ENCODE measurements at regions not wholly inside any gene's neighbourhood (a gene's known extent, or its start where the extent isn't known, plus 50 kb on each side); places are given as distances from the start of the nearest gene placed in this dataset.

GRCh38 chr11:86861810-86862209 is 61.5 kb downstream of the PRSS23 start:
- Histone ChIP-seq H3K4me3 (ENCODE audit: low read depth, low read length) (no peak overlapping the region), H3K36me3 (ENCODE audit: control insufficient read depth, insufficient read depth, low read length) (no peaks in the 10 kb centered on the region), H3K27me3 (ENCODE audit: control insufficient read depth, insufficient read depth, low read length) (no peaks in the 10 kb centered on the region)
- POLR2A ChIA-PET, result no interaction called here
- CTCF ChIA-PET, result no interaction called here
- TF ChIP-seq CTCF (IDR thresholded peaks at IDR 0.05; ENCODE audit: insufficient read depth, low read depth, low read length), result no peak
- no peak for DNase-seq (ENCODE audit: low read depth)

DNA sequence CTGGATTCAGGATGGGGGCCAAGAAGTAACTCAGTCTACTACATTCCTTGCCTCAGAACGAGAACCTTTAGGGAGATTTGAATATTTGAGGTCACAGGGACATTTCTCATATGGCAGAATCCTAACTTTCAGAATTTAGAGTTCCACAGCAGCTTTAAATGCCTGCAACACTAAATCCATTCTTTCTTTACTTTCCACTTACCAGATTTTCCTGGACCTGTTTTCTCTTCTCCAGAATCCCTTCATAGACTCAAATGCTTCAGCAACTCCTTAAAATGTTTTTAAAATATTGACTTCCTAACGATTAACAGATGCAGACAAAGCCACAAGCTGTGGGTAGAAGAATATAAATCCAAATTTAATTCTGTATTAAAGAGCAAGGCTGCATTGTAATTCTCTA is 63.1 kb downstream of the PRSS23 start:
- CTCF ChIA-PET, result interaction anchor here (12.1 kb wide), 1 partner anchor 56 kb away, joined by 206 read pairs; no protein-coding TSS in a partner anchor
- no peak for DNase-seq (ENCODE audit: low read depth)
- H3K4me3 ChIP-seq (ENCODE audit: low read depth, low read length), result no peak overlapping the region
- POLR2A ChIA-PET, result interaction anchor here (0.6 kb wide), 1 partner anchor 171 kb away, joined by 3 read pairs; no protein-coding TSS in a partner anchor
- no peaks in the 10 kb centered on the region for H3K27me3 ChIP-seq (ENCODE audit: control insufficient read depth, insufficient read depth, low read length)
- H3K36me3 ChIP-seq (ENCODE audit: control insufficient read depth, insufficient read depth, low read length), result no peaks in the 10 kb centered on the region
- no peak for TF ChIP-seq CTCF (IDR thresholded peaks at IDR 0.05; ENCODE audit: insufficient read depth, low read depth, low read length)

DNA sequence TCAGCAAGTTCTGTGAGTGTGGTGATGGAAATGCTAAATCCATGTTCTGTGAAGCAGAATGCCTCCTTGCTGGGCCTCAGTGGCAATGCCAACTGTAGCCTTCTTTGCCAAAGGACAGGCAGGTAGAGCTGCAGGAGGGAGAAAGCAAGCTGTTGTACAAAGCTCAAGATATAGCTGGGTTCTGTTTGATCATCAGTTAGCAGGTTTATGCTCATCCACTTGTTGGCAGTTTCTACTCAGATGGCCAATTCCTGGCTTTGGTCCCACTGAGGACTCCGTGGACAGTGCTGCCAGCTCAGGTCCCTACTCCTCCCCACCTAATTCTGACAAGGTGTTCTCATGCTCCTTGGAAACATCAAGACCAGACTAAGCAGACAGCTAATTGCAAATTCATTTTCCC is 65.1 kb downstream of the PRSS23 start:
- no peak for DNase-seq (ENCODE audit: low read depth)
- TF ChIP-seq CTCF (IDR thresholded peaks at IDR 0.05; ENCODE audit: insufficient read depth, low read depth, low read length), result no peak
- Histone ChIP-seq H3K36me3 (ENCODE audit: control insufficient read depth, insufficient read depth, low read length) (no peaks in the 10 kb centered on the region), H3K27me3 (ENCODE audit: control insufficient read depth, insufficient read depth, low read length) (no peaks in the 10 kb centered on the region), H3K4me3 (ENCODE audit: low read depth, low read length) (no peak overlapping the region)
- ChIA-PET CTCF (interaction anchor here (12.1 kb wide), 1 partner anchor 54 kb away, joined by 206 read pairs; no protein-coding TSS in a partner anchor), POLR2A (no interaction called here)

- Histone ChIP-seq H3K4me3 (ENCODE audit: low read depth, low read length) (no peak overlapping the region), H3K27me3 (ENCODE audit: control insufficient read depth, insufficient read depth, low read length) (no peaks in the 10 kb centered on the region), H3K36me3 (ENCODE audit: control insufficient read depth, insufficient read depth, low read length) (no peaks in the 10 kb centered on the region; the same call in 1 of the 2 replicates)
- no peak for DNase-seq (ENCODE audit: low read depth)
- ChIA-PET POLR2A (no interaction called here), CTCF (interaction anchor here (0.6 to 12.1 kb wide), 8 partner anchors 13 to 412 kb away, joined by 3 to 206 read pairs (median 8); no protein-coding TSS in a partner anchor)
- no peak for TF ChIP-seq CTCF (IDR thresholded peaks at IDR 0.05; ENCODE audit: insufficient read depth, low read depth, low read length)
Observed at GRCh38 chr11:86869531-86869930, 69.2 kb downstream of the PRSS23 start.

DNA sequence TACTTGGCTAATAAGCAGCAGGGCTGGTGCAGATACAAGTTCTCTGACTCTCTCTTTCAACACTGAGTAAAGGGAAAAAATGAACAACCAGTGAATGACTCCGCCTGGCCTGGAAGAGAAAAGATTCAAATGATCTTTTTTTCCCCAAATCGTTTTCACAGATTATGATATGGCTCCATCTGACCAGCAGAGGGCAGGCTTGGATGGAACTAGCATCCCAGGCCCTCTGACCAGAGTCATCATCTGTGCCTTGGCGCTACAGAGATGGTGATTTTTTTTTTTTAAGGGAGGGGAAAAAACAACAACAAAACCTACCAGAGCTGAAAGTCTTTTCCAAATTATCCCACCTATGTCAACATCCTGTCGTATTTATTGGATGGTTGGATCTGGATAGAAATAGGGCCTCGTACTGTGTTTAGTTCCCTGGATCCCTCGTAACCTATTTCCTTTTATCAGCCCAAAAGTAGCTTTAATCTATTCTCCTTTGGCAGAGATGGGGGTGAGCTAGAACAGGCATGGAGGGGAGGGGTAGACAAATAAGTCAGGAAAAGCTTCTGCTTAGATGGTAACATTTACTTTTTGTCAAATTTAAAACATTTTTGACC is 69.7 kb downstream of the PRSS23 start:
- Histone ChIP-seq H3K36me3 (ENCODE audit: control insufficient read depth, insufficient read depth, low read length) (no peaks in the 10 kb centered on the region; the same call in 1 of the 2 replicates), H3K27me3 (ENCODE audit: control insufficient read depth, insufficient read depth, low read length) (no peaks in the 10 kb centered on the region), H3K4me3 (ENCODE audit: low read depth, low read length) (no peak overlapping the region)
- DNase-seq (ENCODE audit: low read depth), result no peak
- TF ChIP-seq CTCF (IDR thresholded peaks at IDR 0.05; ENCODE audit: insufficient read depth, low read depth, low read length), result peak; percentile 82
- ChIA-PET CTCF (interaction anchor here (0.7 to 12.1 kb wide), 16 partner anchors 12 to 685 kb away, joined by 3 to 206 read pairs (median 6); no protein-coding TSS in a partner anchor), POLR2A (no interaction called here)

Data from BJ (cell line).